ENCODE measurements at regions not wholly inside any gene's neighbourhood (a gene's known extent, or its start where the extent isn't known, plus 50 kb on each side); places are given as distances from the start of the nearest gene placed in this dataset.

GRCh38 chr6:48764286-48765044 lies 653.5 kb upstream of the PTCHD4 start:
- WGBS, 2 donors (ENCODE audit: low coverage in 1 of 2): 55 to 61% methylated on average over 6 of the region's 6 CpGs
- TF ChIP-seq, protein P1, sequence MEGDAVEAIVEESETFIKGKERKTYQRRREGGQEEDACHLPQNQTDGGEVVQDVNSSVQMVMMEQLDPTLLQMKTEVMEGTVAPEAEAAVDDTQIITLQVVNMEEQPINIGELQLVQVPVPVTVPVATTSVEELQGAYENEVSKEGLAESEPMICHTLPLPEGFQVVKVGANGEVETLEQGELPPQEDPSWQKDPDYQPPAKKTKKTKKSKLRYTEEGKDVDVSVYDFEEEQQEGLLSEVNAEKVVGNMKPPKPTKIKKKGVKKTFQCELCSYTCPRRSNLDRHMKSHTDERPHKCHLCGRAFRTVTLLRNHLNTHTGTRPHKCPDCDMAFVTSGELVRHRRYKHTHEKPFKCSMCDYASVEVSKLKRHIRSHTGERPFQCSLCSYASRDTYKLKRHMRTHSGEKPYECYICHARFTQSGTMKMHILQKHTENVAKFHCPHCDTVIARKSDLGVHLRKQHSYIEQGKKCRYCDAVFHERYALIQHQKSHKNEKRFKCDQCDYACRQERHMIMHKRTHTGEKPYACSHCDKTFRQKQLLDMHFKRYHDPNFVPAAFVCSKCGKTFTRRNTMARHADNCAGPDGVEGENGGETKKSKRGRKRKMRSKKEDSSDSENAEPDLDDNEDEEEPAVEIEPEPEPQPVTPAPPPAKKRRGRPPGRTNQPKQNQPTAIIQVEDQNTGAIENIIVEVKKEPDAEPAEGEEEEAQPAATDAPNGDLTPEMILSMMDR (IDR thresholded peaks at IDR 0.05): no peak
- TF ChIP-seq POLR2A (IDR thresholded peaks at IDR 0.05) (no peak), EP300 (IDR thresholded peaks at IDR 0.05) (no peak), POLR2AphosphoS5 (IDR thresholded peaks at IDR 0.05) (no peak)

DNA sequence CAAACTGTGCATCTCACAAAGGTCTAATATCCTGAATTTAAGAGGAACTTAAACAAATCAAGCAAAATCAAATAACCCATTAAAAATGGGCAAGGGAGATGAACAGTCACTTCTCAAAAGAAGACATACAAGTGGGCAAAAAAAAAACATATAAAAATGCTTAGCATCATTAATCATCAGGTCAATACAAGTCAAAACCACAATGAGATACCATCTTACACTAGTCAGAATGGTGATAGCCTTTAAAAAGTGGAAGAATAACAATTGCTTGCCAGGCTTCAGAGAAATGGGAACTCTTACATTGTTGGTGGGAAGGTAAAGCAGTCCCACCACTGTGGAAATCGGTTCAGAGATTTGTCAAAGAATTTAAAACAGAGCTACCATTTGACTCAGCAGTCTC lies 646.7 kb upstream of the PTCHD4 start:
- WGBS, 2 donors (ENCODE audit: low coverage in 1 of 2): 85 to 100% methylated on average over 1 of the region's 1 CpG
- Histone ChIP-seq H3K4me1 (no peaks in the 10 kb centered on the region), H3K27ac (no peak overlapping the region), H3K4me3 (no peak overlapping the region), H3K27me3 (no peaks in the 10 kb centered on the region), H3K36me3 (no peaks in the 10 kb centered on the region), H3K9me3 (peaks cover 0 to 6% (median 0%) of the 10 kb centered on the region in 3 donors)
- no peak for TF ChIP-seq EP300 (IDR thresholded peaks at IDR 0.05)
- no peak for TF ChIP-seq POLR2A (IDR thresholded peaks at IDR 0.05)
- TF ChIP-seq POLR2AphosphoS5 (IDR thresholded peaks at IDR 0.05): no peak
- TF ChIP-seq, protein P1 (IDR thresholded peaks at IDR 0.05): no peak
- no peak for ATAC-seq

More at GRCh38 chr6:48764286-48765044, 653.5 kb upstream of the PTCHD4 start:
- H3K27me3 ChIP-seq: no peaks in the 10 kb centered on the region
- no peak overlapping the region for H3K27ac ChIP-seq
- H3K36me3 ChIP-seq: no peaks in the 10 kb centered on the region
- H3K4me3 ChIP-seq: no peak overlapping the region
- H3K4me1 ChIP-seq: peaks cover 0 to 4% (median 0%) of the 10 kb centered on the region in 3 donors
- no peak for ATAC-seq
- no peaks in the 10 kb centered on the region for H3K9me3 ChIP-seq

GRCh38 chr6:48755315-48755714 lies 644.3 kb upstream of the PTCHD4 start:
- no peak for ATAC-seq
- H3K27me3 ChIP-seq: no peaks in the 10 kb centered on the region

GRCh38 chr6:48754641-48755040 lies 643.6 kb upstream of the PTCHD4 start:
- TF ChIP-seq EP300 (IDR thresholded peaks at IDR 0.05) (no peak), POLR2A (IDR thresholded peaks at IDR 0.05) (no peak), POLR2AphosphoS5 (IDR thresholded peaks at IDR 0.05) (no peak)
- TF ChIP-seq, protein P1 (IDR thresholded peaks at IDR 0.05): no peak
- ATAC-seq: no peak
- H3K9me3 ChIP-seq: peaks cover 0 to 6% (median 0%) of the 10 kb centered on the region in 3 donors
- H3K36me3 ChIP-seq: no peaks in the 10 kb centered on the region
- H3K4me1 ChIP-seq: no peaks in the 10 kb centered on the region
- 24 to 26% methylated on average over 3 of the region's 3 CpGs for WGBS, 2 donors (ENCODE audit: low coverage in 1 of 2)
- H3K27ac ChIP-seq: no peak overlapping the region
- H3K4me3 ChIP-seq: no peak overlapping the region
- H3K27me3 ChIP-seq: no peaks in the 10 kb centered on the region

More at GRCh38 chr6:48755315-48755714, 644.3 kb upstream of the PTCHD4 start:
- Histone ChIP-seq H3K4me1 (no peaks in the 10 kb centered on the region), H3K9me3 (peaks cover 0 to 6% (median 0%) of the 10 kb centered on the region in 3 donors), H3K36me3 (no peaks in the 10 kb centered on the region), H3K27ac (no peak overlapping the region), H3K4me3 (no peak overlapping the region)
- 56 to 66% methylated on average over 3 of the region's 3 CpGs for WGBS, 2 donors (ENCODE audit: low coverage in 1 of 2)
- TF ChIP-seq POLR2AphosphoS5 (IDR thresholded peaks at IDR 0.05) (no peak), EP300 (IDR thresholded peaks at IDR 0.05) (no peak), POLR2A (IDR thresholded peaks at IDR 0.05) (no peak)
- TF ChIP-seq, protein P1 (IDR thresholded peaks at IDR 0.05): no peak

DNA sequence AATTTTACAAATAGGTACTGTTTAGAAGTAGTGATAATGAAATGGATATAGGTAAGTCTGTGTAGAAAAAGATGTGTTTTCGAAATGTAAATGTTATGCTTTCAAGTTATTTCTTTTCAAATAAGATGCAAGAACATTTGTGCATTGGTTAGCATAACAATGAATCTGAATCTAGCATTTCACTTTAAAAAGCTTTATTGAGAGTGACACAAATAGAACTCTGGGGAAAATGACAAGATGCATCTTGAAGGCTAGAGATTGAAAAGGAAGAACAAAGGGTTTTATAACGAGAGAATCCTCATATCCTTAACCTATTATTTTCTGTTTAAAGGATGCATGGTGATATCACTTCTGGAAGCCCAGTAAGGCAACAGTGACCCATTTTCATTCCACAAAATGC lies 639.9 kb upstream of the PTCHD4 start:
- TF ChIP-seq, protein P1 (IDR thresholded peaks at IDR 0.05): no peak
- TF ChIP-seq POLR2AphosphoS5 (IDR thresholded peaks at IDR 0.05) (no peak), EP300 (IDR thresholded peaks at IDR 0.05) (no peak), POLR2A (IDR thresholded peaks at IDR 0.05) (no peak)
- H3K36me3 ChIP-seq: no peaks in the 10 kb centered on the region
- WGBS, 2 donors (ENCODE audit: low coverage in 1 of 2): 54 to 61% methylated on average over 2 of the region's 2 CpGs

More for the DNA sequence above, 639.9 kb upstream of the PTCHD4 start:
- Histone ChIP-seq H3K4me1 (no peaks in the 10 kb centered on the region), H3K4me3 (no peak overlapping the region), H3K9me3 (no peaks in the 10 kb centered on the region), H3K27ac (no peak overlapping the region), H3K27me3 (no peaks in the 10 kb centered on the region)
- ATAC-seq: no peak

Data from gastroesophageal sphincter (tissue), 4 donors.